Spleen (tissue), 11 donors: ENCODE measurements at regions not wholly inside any gene's neighbourhood (a gene's known extent, or its start where the extent isn't known, plus 50 kb on each side); places are given as distances from the start of the nearest gene placed in this dataset.

Experiments
- DNase-seq: peaks from one replicate; pipeline ENCODE4 v3.0.0-alpha.2; 2020
- H3K27ac ChIP-seq, 8 donors: fragments of 200-600 bp; sonication (generic) in 7 of 8; 1 replicate in 4 of 8; 2 replicates in 4 of 8; pipeline versions ENCODE4 v1.5.0 to v1.8.0; 2016 to 2021; ENCODE audit warnings: inconsistent platforms in 4 of 8, mild to moderate bottlenecking in 4 of 8, moderate library complexity in 1 of 8
- H3K27me3 ChIP-seq, 7 donors: fragments of 200-600 bp; sonication (generic) in 6 of 7; replicated peaks in 1 of 7; 1 replicate in 4 of 7; 2 replicates in 3 of 7; pipeline versions ENCODE4 v1.5.0 to v1.8.0; 2016 to 2021; ENCODE audit warnings: inconsistent platforms in 3 of 7, mild to moderate bottlenecking in 1 of 7
- H3K36me3 ChIP-seq, 6 donors: fragments of 200-600 bp; sonication (generic) in 5 of 6; 1 replicate in 4 of 6; 2 replicates in 2 of 6; pipeline versions ENCODE4 v1.5.0 to v1.8.0; 2016 to 2021; ENCODE audit warnings: inconsistent platforms in 2 of 6
- H3K4me1 ChIP-seq, 6 donors: fragments of 200-600 bp; sonication (generic) in 5 of 6; 1 replicate in 3 of 6; 2 replicates in 3 of 6; pipeline versions ENCODE4 v1.5.0 to v1.8.0; 2016 to 2021; ENCODE audit warnings: inconsistent platforms in 3 of 6
- H3K4me3 ChIP-seq, 8 donors: fragments of 200-600 bp; sonication (generic) in 7 of 8; 1 replicate in 4 of 8; 2 replicates in 4 of 8; pipeline versions ENCODE4 v1.5.0 to v1.8.0; 2016 to 2021; ENCODE audit warnings: inconsistent platforms in 4 of 8, mild to moderate bottlenecking in 4 of 8, moderate library complexity in 2 of 8
- H3K9me3 ChIP-seq, 8 donors: fragments of 200-600 bp; sonication (generic) in 7 of 8; 1 replicate in 4 of 8; 2 replicates in 4 of 8; pipeline versions ENCODE4 v1.5.0 to v1.8.0; 2016 to 2021; ENCODE audit warnings: inconsistent platforms in 4 of 8
- CTCF ChIP-seq, 11 experiments: fragments of 200-600 bp in 7 of 11; fragments of 450-650 bp in 4 of 11; sonication (generic) in 4 of 11; IDR thresholded peaks in 8 of 11; conservative IDR thresholded peaks in 3 of 11; 1 replicate in 7 of 11; 2 replicates in 4 of 11; pipeline versions ENCODE4 v1.4.0 to v1.8.0; 2016 to 2021; ENCODE audit warnings: antibody characterized with exemption in 11 of 11, inconsistent platforms in 4 of 11, mild to moderate bottlenecking in 1 of 11
- POLR2A ChIP-seq, 3 donors: fragments of 450-650 bp; IDR thresholded peaks; one replicate each; pipeline ENCODE4 v1.5.1; 2017; ENCODE audit warnings: antibody characterized with exemption in 3 of 3, mild to moderate bottlenecking in 1 of 3
- POLR2AphosphoS5 ChIP-seq, 3 donors: sonication (generic); formaldehyde crosslinking; IDR thresholded peaks; one replicate each; pipeline ENCODE4 v1.5.1; 2017; ENCODE audit warnings: antibody characterized with exemption in 3 of 3
- WGBS, 5 donors: extraction: QIAGEN DNeasy Blood & Tissue Kit in 3 of 5; methylation state at CpG; one replicate each; pipeline versions ENCODE4 v1.1.5 to v1.1.7; 2013 to 2018; 5-methylcytosine and 5-hydroxymethylcytosine counted together
- intact Hi-C: fragments of 100-400 bp; cut with DNase I; formaldehyde crosslinking; loops from one replicate; pipeline ENCODE4 v1.15.0; 2023; ENCODE audit warnings: low total_unique reads
- donor health status: healthy with polysubstance abuse.
- donor health status: DM: no; HTN: no; CAD: no; lungs with moderate emphysema.
- donor health status: DM: no; HTN: no; CAD: no.
- donor health status: Bipolar disorder and iron deficiency.
- donor health status: healthy.
- donor health status: DM: no; HTN: no; CAD: no.
- donor health status: DM: yes; HTN: yes; CAD: no.

GRCh38 chr11:81897639-81898038 lies 836.0 kb downstream of the FAM181B start:
- H3K36me3 ChIP-seq: no peaks in the 10 kb centered on the region
- TF ChIP-seq POLR2AphosphoS5 (IDR thresholded peaks at IDR 0.05): no peak
- no peak for TF ChIP-seq POLR2A (IDR thresholded peaks at IDR 0.05)
- TF ChIP-seq CTCF (IDR thresholded peaks at IDR 0.05 in 8 of 11, conservative IDR thresholded peaks at IDR 0.05 in 3 of 11): no peak
- no peak overlapping the region for H3K27ac ChIP-seq
- H3K9me3 ChIP-seq: no peaks in the 10 kb centered on the region
- no peak overlapping the region for H3K4me3 ChIP-seq
- 85 to 93% (median 90%) methylated on average over 2 of the region's 2 CpGs for WGBS, 5 donors
- H3K27me3 ChIP-seq: no peaks in the 10 kb centered on the region
- DNase-seq: no peak
- intact Hi-C loops: no loop called here
- H3K4me1 ChIP-seq: no peaks in the 10 kb centered on the region

- WGBS, 5 donors: 75 to 85% (median 79%) methylated on average over 3 of the region's 3 CpGs
- H3K4me3 ChIP-seq: no peak overlapping the region
- H3K27me3 ChIP-seq: no peaks in the 10 kb centered on the region
- no peak overlapping the region for H3K27ac ChIP-seq
- TF ChIP-seq CTCF (IDR thresholded peaks at IDR 0.05 in 8 of 11, conservative IDR thresholded peaks at IDR 0.05 in 3 of 11) (no peak), POLR2A (IDR thresholded peaks at IDR 0.05) (no peak), POLR2AphosphoS5 (IDR thresholded peaks at IDR 0.05) (no peak)
- intact Hi-C loops: no loop called here
- H3K4me1 ChIP-seq: no peaks in the 10 kb centered on the region
- H3K9me3 ChIP-seq: no peaks in the 10 kb centered on the region
- no peak for DNase-seq
- H3K36me3 ChIP-seq: no peaks in the 10 kb centered on the region
Measured at GRCh38 chr11:81895258-81895657, 838.4 kb downstream of the FAM181B start.

- Histone ChIP-seq H3K4me1 (no peaks in the 10 kb centered on the region), H3K36me3 (no peaks in the 10 kb centered on the region), H3K4me3 (no peak overlapping the region), H3K27me3 (no peaks in the 10 kb centered on the region), H3K9me3 (peaks cover 0 to 12% (median 0%) of the 10 kb centered on the region in 8 donors), H3K27ac (no peak overlapping the region)
- TF ChIP-seq POLR2AphosphoS5 (IDR thresholded peaks at IDR 0.05) (no peak), CTCF (IDR thresholded peaks at IDR 0.05 in 8 of 11, conservative IDR thresholded peaks at IDR 0.05 in 3 of 11) (no peak), POLR2A (IDR thresholded peaks at IDR 0.05) (no peak)
- peak; percentile 54 for DNase-seq
- intact Hi-C loops: no loop called here
- 90 to 98% (median 97%) methylated on average over 5 to 7 of the region's 7 CpGs for WGBS, 5 donors
Measured at GRCh38 chr11:81892770-81893635, 840.7 kb downstream of the FAM181B start.

GRCh38 chr11:81888391-81888790 lies 845.3 kb downstream of the FAM181B start:
- DNase-seq: no peak
- Histone ChIP-seq H3K27ac (no peak overlapping the region), H3K4me1 (no peaks in the 10 kb centered on the region), H3K9me3 (peaks cover 0 to 13% (median 0%) of the 10 kb centered on the region in 8 donors), H3K4me3 (no peak overlapping the region), H3K36me3 (no peaks in the 10 kb centered on the region), H3K27me3 (no peaks in the 10 kb centered on the region)
- intact Hi-C loops: no loop called here
- WGBS, 5 donors: 33 to 54% (median 47%) methylated on average over 1 of the region's 1 CpG
- TF ChIP-seq CTCF (IDR thresholded peaks at IDR 0.05 in 8 of 11, conservative IDR thresholded peaks at IDR 0.05 in 3 of 11) (no peak), POLR2AphosphoS5 (IDR thresholded peaks at IDR 0.05) (no peak), POLR2A (IDR thresholded peaks at IDR 0.05) (no peak)
